Psoas muscle (tissue), 7 donors: ENCODE measurements at regions not wholly inside any gene's neighbourhood (a gene's known extent, or its start where the extent isn't known, plus 50 kb on each side); places are given as distances from the start of the nearest gene placed in this dataset.

Experiments used
- ATAC-seq, 4 donors: fragments of 200-7000 bp; cut with Tn5 transposase; one replicate each; pipeline ENCODE4 v1.9.1; 2020; ENCODE audit warnings: moderate library complexity in 3 of 4, mild to moderate bottlenecking in 2 of 4
- DNase-seq, 2 donors: peaks; one replicate each; pipeline ENCODE4 v3.0.0-alpha.2; 2020
- H3K27ac ChIP-seq: fragments of 200-600 bp; one replicate; pipeline ENCODE4 v1.8.0; 2022
- H3K27me3 ChIP-seq, 3 donors: fragments of 200-600 bp in 1 of 3; one replicate each; pipeline versions ENCODE4 v1.6.1 to v1.8.0; 2013 to 2022; ENCODE audit warnings: low read length in 2 of 3, mild to moderate bottlenecking in 2 of 3, moderate library complexity in 1 of 3; ENCODE audit not compliant: insufficient read depth in 3 of 3
- H3K36me3 ChIP-seq, 2 donors: fragments of 200-600 bp in 1 of 2; one replicate each; pipeline versions ENCODE4 v1.6.1 to v1.8.0; 2013 to 2022; ENCODE audit warnings: low read depth in 1 of 2, mild to moderate bottlenecking in 1 of 2, moderate library complexity in 1 of 2; ENCODE audit not compliant: insufficient read depth in 1 of 2
- H3K4me1 ChIP-seq: fragments of 200-600 bp; one replicate; pipeline ENCODE4 v1.8.0; 2022
- H3K4me3 ChIP-seq: fragments of 200-600 bp; one replicate; pipeline ENCODE4 v1.8.0; 2022; ENCODE audit warnings: mild to moderate bottlenecking
- H3K9me3 ChIP-seq: fragments of 200-600 bp; one replicate; pipeline ENCODE4 v1.8.0; 2022
- CTCF ChIP-seq: fragments of 200-600 bp; IDR thresholded peaks from one replicate; pipeline ENCODE4 v1.8.0; 2022; ENCODE audit warnings: antibody characterized with exemption
- WGBS, 3 donors: extraction: QIAGEN DNeasy Blood & Tissue Kit; methylation state at CpG; one replicate each; pipeline versions ENCODE4 v1.1.6 to v1.1.7; 2013; 5-methylcytosine and 5-hydroxymethylcytosine counted together
- intact Hi-C, 2 donors: fragments of 100-400 bp; cut with DNase I; formaldehyde crosslinking; loops; one replicate each; pipeline versions ENCODE4 v1.11.0 to v1.14.2; 2022
- donor health status: healthy with polysubstance abuse.
- donor health status: DM: no; HTN: no; CAD: no; lungs with moderate emphysema.
- donor health status: Bipolar disorder and iron deficiency.
- donor health status: healthy.
- donor health status: DM: yes; HTN: yes; CAD: no.
- donor health status: DM: no; HTN: no; CAD: no.
- donor health status: DM: yes; HTN: yes; CAD: no.

DNA sequence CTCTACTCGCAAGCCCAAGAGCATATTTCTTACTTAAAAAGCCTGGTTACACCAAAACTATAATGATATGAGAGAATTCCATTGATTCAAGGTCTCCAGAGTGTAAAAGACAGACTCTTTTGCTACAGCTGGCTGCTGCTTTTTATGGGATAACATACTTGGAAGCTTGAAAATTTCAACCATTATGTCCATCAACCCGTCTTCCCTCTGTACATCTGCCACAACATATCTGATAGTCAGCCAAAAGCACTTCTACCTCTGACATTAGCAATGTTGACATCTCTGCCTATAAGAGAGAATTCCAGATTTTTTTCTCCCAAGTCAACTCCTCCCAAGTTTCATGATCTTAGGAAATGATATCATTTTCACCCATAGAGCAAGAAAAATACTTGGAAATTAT, 54.4 kb upstream of the IQCM start:
- 54 to 59% (median 56%) methylated on average over 2 of the region's 2 CpGs for WGBS, 3 donors
- Histone ChIP-seq H3K9me3 (no peaks in the 10 kb centered on the region), H3K4me1 (no peaks in the 10 kb centered on the region), H3K27ac (no peak overlapping the region), H3K4me3 (no peak overlapping the region), H3K27me3 (no peaks in the 10 kb centered on the region), H3K36me3 (no peaks in the 10 kb centered on the region)
- no peak for TF ChIP-seq CTCF
- DNase-seq (no peak), ATAC-seq (no peak)
- intact Hi-C loops, result no loop called here

- DNase-seq (no peak), ATAC-seq (no peak)
- 84 to 89% (median 85%) methylated on average over 1 of the region's 1 CpG for WGBS, 3 donors
- Histone ChIP-seq H3K27me3 (no peaks in the 10 kb centered on the region), H3K27ac (no peak overlapping the region), H3K9me3 (no peaks in the 10 kb centered on the region), H3K4me3 (no peak overlapping the region), H3K4me1 (no peaks in the 10 kb centered on the region), H3K36me3 (no peaks in the 10 kb centered on the region)
- intact Hi-C loops, result no loop called here
- no peak for TF ChIP-seq CTCF
Observed at GRCh38 chr4:149881744-149882143, 66.1 kb upstream of the IQCM start.

GRCh38 chr4:149882251-149882650, 66.6 kb upstream of the IQCM start:
- DNase-seq (no peak), ATAC-seq (no peak)
- H3K27me3 ChIP-seq, result no peaks in the 10 kb centered on the region
- H3K9me3 ChIP-seq, result no peaks in the 10 kb centered on the region
- no peaks in the 10 kb centered on the region for H3K4me1 ChIP-seq
- no peaks in the 10 kb centered on the region for H3K36me3 ChIP-seq
- WGBS, 3 donors, result 85 to 93% (median 87%) methylated on average over 1 of the region's 1 CpG
- H3K27ac ChIP-seq, result no peak overlapping the region
- no peak for TF ChIP-seq CTCF
- intact Hi-C loops, result no loop called here
- H3K4me3 ChIP-seq, result no peak overlapping the region

DNA sequence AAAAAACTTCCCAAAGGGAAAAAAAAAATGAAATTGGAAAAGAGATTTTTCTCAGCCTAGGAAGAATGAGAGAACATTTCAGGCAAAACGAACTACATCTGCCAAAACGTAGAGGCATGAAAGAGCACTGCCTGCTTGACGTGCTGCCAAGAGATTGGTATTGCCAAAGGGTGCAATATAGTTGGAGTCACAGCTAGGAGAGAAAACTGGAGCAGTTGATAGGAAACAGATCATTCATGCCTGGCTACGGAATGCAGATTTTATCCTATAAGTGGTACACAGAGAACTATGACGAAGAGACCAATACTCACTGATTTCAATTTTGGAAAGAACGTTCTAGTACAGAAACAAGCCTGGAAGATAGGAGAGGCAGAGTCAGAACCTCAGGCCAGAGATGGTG, 68.4 kb upstream of the IQCM start:
- intact Hi-C loops, result no loop called here
- Histone ChIP-seq H3K36me3 (no peaks in the 10 kb centered on the region), H3K9me3 (no peaks in the 10 kb centered on the region), H3K4me3 (no peak overlapping the region), H3K4me1 (no peaks in the 10 kb centered on the region), H3K27ac (no peak overlapping the region), H3K27me3 (no peaks in the 10 kb centered on the region)
- ATAC-seq (no peak), DNase-seq (no peak)
- 22 to 36% (median 24%) methylated on average over 6 of the region's 6 CpGs for WGBS, 3 donors
- no peak for TF ChIP-seq CTCF

DNA sequence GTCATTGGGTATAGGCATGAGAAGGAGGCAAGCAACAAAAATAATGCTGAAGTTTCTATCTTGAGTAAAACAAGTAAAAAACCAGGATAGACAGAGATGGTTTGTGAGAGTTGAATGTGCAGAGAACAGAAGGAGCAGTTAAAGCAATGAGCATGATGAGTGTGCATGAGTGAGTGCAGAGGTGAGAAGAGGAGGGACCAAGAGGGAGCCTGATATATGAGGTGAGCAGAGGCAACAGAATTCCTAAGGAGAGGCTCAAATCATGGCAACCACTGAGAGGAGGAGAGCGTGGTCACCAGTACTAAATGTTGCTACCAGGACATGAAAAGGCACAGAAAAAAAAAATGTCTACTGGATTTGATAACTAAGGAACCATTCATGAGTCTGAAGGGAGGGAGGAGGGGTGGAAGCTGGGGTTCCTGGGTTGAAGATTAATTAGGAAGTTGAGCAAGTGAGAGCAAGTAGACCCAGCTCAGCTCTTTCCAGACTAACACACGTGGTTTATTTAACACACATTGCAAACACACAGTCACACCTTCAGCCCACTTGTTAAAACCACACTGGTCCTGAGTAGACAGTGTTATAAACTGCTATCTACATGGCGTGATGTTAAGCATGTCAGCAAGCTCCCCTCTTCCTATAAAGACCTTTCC, 69.0 kb upstream of the IQCM start:
- 80 to 92% (median 86%) methylated on average over 3 of the region's 3 CpGs for WGBS, 3 donors
- intact Hi-C loops, result no loop called here
- no peak for ATAC-seq

More for the DNA sequence above, 69.0 kb upstream of the IQCM start:
- Histone ChIP-seq H3K36me3 (no peaks in the 10 kb centered on the region), H3K4me3 (no peak overlapping the region), H3K4me1 (no peaks in the 10 kb centered on the region), H3K9me3 (no peaks in the 10 kb centered on the region), H3K27me3 (no peaks in the 10 kb centered on the region), H3K27ac (no peak overlapping the region)
- DNase-seq, result no peak
- TF ChIP-seq CTCF, result no peak
